ENCODE measurements at regions not wholly inside any gene's neighbourhood (a gene's known extent, or its start where the extent isn't known, plus 50 kb on each side); places are given as distances from the start of the nearest gene placed in this dataset.
"Not testable (repeated sequence)": the region's sequence is repeated elsewhere in the genome, so short reads cannot be mapped to it uniquely, and the experiment has no call there.

- TF ChIP-seq CTCF (IDR thresholded peaks at IDR 0.05; ENCODE audit: insufficient read depth, low read length, poor library complexity, severe bottlenecking); EZH2phosphoT487 (conservative IDR thresholded peaks at IDR 0.05; ENCODE audit: low read length): not testable (repeated sequence)
Measured at GRCh38 chr16:16721849-16722248, 342.9 kb downstream of the NPIPA7 start.

Measured in SU-DHL-6 (cell line).